AG09309 (cell line): ENCODE measurements at regions not wholly inside any gene's neighbourhood (a gene's known extent, or its start where the extent isn't known, plus 50 kb on each side); places are given as distances from the start of the nearest gene placed in this dataset.
A peak's percentile ranks its signal among the peaks of the same experiment; 100 is the strongest.

Experiments used
- DNase-seq: peaks from one replicate; pipeline ENCODE4 v3.0.0-alpha.2; 2010; ENCODE audit warnings: low read depth
- H3K4me3 ChIP-seq: 2 replicates; pipeline ENCODE4 v1.5.1; 2011; ENCODE audit warnings: mild to moderate bottlenecking, low read depth, low read length, moderate library complexity; ENCODE audit not compliant: control insufficient read depth
- CTCF ChIP-seq: IDR thresholded peaks from 2 replicates; pipeline ENCODE4 v1.5.1; 2011; ENCODE audit warnings: mild to moderate bottlenecking, low read depth, low read length, inconsistent platforms; ENCODE audit not compliant: insufficient read depth, control insufficient read depth; ENCODE audit errors: missing control alignments

GRCh38 chr4:57504797-57505530 is 394.8 kb upstream of the IGFBP7 start:
- no peak overlapping the region for H3K4me3 ChIP-seq
- TF ChIP-seq CTCF = no peak
- no peak for DNase-seq

DNA sequence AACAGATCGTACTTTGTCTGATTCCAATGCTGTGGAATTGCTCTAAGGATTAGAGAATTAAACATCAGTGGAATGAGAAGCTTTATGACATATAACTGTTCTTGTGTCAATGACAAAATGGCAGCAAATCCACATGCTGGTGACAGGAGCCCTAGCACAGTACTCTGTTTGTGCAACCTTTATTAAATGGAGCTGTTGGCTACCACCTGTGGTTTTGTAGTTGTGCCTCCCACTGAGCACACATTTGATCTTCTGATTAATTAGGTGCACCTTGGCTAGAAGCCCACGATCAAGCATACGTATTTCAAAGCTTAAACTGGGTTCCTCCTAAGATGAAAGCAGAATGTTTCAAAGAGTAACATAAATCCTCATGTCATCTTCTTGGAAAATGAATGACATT is 394.0 kb upstream of the IGFBP7 start:
- DNase-seq = no peak
- no peak overlapping the region for H3K4me3 ChIP-seq
- no peak for TF ChIP-seq CTCF

GRCh38 chr4:57501720-57502119 is 391.5 kb upstream of the IGFBP7 start:
- TF ChIP-seq CTCF = no peak
- DNase-seq = no peak
- no peak overlapping the region for H3K4me3 ChIP-seq

GRCh38 chr4:57499786-57500185 is 389.6 kb upstream of the IGFBP7 start:
- no peak overlapping the region for H3K4me3 ChIP-seq
- DNase-seq = no peak
- peak; percentile 12 for TF ChIP-seq CTCF

- no peak for DNase-seq
- TF ChIP-seq CTCF = no peak
These were observed 388.1 kb upstream of the IGFBP7 start for GRCh38 chr4:57498251-57498650.

GRCh38 chr4:57496697-57497471 is 386.7 kb upstream of the IGFBP7 start:
- no peak overlapping the region for H3K4me3 ChIP-seq
- no peak for DNase-seq

More at GRCh38 chr4:57498251-57498650, 388.1 kb upstream of the IGFBP7 start:
- H3K4me3 ChIP-seq = no peak overlapping the region

More at GRCh38 chr4:57496697-57497471, 386.7 kb upstream of the IGFBP7 start:
- TF ChIP-seq CTCF = no peak
